ENCODE measurements at regions not wholly inside any gene's neighbourhood (a gene's known extent, or its start where the extent isn't known, plus 50 kb on each side); places are given as distances from the start of the nearest gene placed in this dataset.

DNA sequence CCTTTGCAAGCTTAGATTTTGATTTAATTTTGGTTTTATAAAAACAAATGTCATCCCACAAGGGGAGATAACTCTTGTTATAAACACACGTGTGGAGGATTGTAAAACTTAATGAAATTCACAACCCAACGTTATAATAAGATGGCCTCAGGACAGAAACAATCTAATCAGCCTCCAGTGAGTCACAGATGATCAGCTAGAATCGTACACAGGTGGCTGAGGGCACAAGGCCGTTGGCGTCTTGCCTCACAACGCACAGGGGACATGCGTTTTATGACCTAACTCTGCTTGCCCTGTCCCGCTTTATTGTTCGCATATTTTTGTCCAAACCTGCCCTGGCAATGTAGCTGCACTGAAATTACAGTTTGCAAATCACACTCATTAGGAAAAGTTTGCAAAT, 121.9 kb upstream of the PDZRN3 start:
- no peak for TF ChIP-seq CTCF (IDR thresholded peaks at IDR 0.05; ENCODE audit: insufficient read depth, low read length, poor library complexity, severe bottlenecking)
- H3K4me3 ChIP-seq (ENCODE audit: low read depth, low read length), result no peak overlapping the region
- no peaks in the 10 kb centered on the region for H3K36me3 ChIP-seq (ENCODE audit: control insufficient read depth, insufficient read depth, low read length)
- DNase-seq (ENCODE audit: low read depth), result no peak
- H3K27me3 ChIP-seq (ENCODE audit: control insufficient read depth, insufficient read depth, low read length), result no peaks in the 10 kb centered on the region

DNA sequence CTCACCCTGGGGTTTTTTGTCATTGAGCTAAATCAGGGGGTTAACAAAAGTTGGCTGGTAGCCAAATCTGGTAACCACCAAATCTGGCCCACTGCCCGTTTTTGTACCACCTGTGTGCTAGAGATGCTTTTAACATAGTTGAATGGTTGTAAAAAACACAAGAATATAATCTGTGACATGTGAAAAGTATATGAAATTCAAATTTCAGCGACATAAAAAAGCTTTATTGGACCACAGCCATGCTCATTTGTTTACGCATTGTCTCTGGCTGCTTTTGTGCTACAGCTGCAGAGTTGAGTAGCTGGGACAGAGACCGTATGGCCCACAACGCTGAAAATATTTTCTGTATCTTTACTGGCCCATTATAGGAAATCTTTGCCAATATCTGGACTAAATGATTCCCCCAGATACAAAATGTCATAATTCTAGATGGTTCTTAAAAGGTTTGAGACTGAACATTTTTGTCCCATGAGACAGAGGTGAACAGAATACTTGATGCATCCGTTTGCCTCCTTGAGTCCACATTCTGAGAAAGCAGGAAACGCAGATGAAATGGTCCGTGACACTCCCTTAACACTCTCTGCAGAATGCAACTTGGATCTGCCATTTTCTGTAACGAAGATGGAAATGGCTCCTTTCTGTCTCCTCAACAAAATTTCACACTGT, 120.9 kb upstream of the PDZRN3 start:
- no peaks in the 10 kb centered on the region for H3K27me3 ChIP-seq (ENCODE audit: control insufficient read depth, insufficient read depth, low read length)
- no peak overlapping the region for H3K4me3 ChIP-seq (ENCODE audit: low read depth, low read length)
- TF ChIP-seq CTCF (IDR thresholded peaks at IDR 0.05; ENCODE audit: insufficient read depth, low read length, poor library complexity, severe bottlenecking), result no peak
- no peak for DNase-seq (ENCODE audit: low read depth)
- no peaks in the 10 kb centered on the region for H3K36me3 ChIP-seq (ENCODE audit: control insufficient read depth, insufficient read depth, low read length)

GRCh38 chr3:73743551-73743950, 118.8 kb upstream of the PDZRN3 start:
- DNase-seq (ENCODE audit: low read depth), result no peak
- no peak for TF ChIP-seq CTCF (IDR thresholded peaks at IDR 0.05; ENCODE audit: insufficient read depth, low read length, poor library complexity, severe bottlenecking)

GRCh38 chr3:73739791-73740453, 115.2 kb upstream of the PDZRN3 start:
- no peak for DNase-seq (ENCODE audit: low read depth)
- no peaks in the 10 kb centered on the region for H3K36me3 ChIP-seq (ENCODE audit: control insufficient read depth, insufficient read depth, low read length)
- no peak overlapping the region for H3K4me3 ChIP-seq (ENCODE audit: low read depth, low read length)
- no peak for TF ChIP-seq CTCF (IDR thresholded peaks at IDR 0.05; ENCODE audit: insufficient read depth, low read length, poor library complexity, severe bottlenecking)
- H3K27me3 ChIP-seq (ENCODE audit: control insufficient read depth, insufficient read depth, low read length), result no peaks in the 10 kb centered on the region

More at GRCh38 chr3:73743551-73743950, 118.8 kb upstream of the PDZRN3 start:
- Histone ChIP-seq H3K27me3 (ENCODE audit: control insufficient read depth, insufficient read depth, low read length) (no peaks in the 10 kb centered on the region), H3K4me3 (ENCODE audit: low read depth, low read length) (no peak overlapping the region), H3K36me3 (ENCODE audit: control insufficient read depth, insufficient read depth, low read length) (no peaks in the 10 kb centered on the region)

GRCh38 chr3:73738711-73739110, 114.0 kb upstream of the PDZRN3 start:
- DNase-seq (ENCODE audit: low read depth), result no peak
- H3K27me3 ChIP-seq (ENCODE audit: control insufficient read depth, insufficient read depth, low read length), result no peaks in the 10 kb centered on the region
- TF ChIP-seq CTCF (IDR thresholded peaks at IDR 0.05; ENCODE audit: insufficient read depth, low read length, poor library complexity, severe bottlenecking), result no peak
- H3K36me3 ChIP-seq (ENCODE audit: control insufficient read depth, insufficient read depth, low read length), result no peaks in the 10 kb centered on the region
- no peak overlapping the region for H3K4me3 ChIP-seq (ENCODE audit: low read depth, low read length)

All from kidney epithelial cell (primary cell).